ENCODE measurements at regions not wholly inside any gene's neighbourhood (a gene's known extent, or its start where the extent isn't known, plus 50 kb on each side); places are given as distances from the start of the nearest gene placed in this dataset.
"Not testable (repeated sequence)": the region's sequence is repeated elsewhere in the genome, so short reads cannot be mapped to it uniquely, and the experiment has no call there.

DNA sequence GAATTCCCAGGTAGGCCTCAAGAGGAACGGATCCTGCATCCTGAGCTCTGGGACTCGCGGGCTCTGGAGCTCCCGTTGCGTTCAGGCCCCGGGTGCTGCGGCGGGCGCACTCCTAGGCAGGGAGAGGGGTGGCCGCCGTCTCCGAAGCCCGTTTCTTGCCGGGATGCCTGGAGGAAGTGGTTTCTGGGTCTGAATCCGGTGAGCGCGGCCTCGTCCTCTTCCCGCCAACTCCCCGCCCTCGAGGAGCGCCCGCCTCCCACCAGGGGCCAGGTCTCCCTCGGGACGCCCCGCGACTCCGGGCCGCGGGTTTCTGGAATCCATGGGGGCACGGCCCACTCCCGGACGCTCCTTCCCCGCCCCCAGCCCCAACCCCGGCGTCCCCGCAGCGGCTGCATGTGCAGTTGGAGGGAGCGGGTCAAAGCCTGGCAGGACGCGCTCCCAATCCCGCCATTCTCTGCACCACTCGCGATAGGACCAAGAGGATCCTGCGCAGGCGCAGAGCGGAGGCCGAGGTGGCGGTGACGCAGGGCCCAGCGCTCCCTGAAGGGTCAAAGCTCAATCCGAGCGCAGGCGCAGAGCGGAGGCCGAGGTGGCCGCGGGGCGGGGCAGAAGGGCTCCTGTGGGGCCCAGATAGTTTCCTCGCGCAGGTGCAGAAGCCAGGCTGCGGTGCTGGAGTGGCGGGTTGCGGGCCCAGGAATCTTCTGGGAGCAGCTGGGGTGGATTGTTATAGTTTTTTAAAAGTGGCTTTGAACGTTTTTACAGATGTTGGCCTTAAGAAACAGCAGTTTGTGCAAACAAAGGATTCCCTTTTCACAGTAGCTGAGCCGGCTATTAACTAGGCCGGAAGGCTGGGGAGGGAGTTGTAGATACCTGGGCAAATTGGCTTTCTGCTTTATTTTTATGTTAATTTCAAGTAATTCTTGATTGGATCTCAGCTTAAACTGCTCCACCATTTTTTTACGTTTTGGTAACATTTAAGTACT, 796.4 kb downstream of the AACS start:
- no peak for TF ChIP-seq CTCF (conservative IDR thresholded peaks at IDR 0.05; ENCODE audit: low read depth, low read length)
- peak overlapping the region; percentile 11 for H3K4me3 ChIP-seq (ENCODE audit: low read depth, low read length)
- no peak for DNase-seq (ENCODE audit: low read depth)

GRCh38 chr12:125865236-125865635, 800.0 kb downstream of the AACS start:
- not testable (repeated sequence) for DNase-seq (ENCODE audit: low read depth); H3K4me3 ChIP-seq (ENCODE audit: low read depth, low read length)

- no peak for DNase-seq (ENCODE audit: low read depth)
- H3K4me3 ChIP-seq (ENCODE audit: low read depth, low read length), result no peak overlapping the region
- no peak for TF ChIP-seq CTCF (conservative IDR thresholded peaks at IDR 0.05; ENCODE audit: low read depth, low read length)
Observed at GRCh38 chr12:125871811-125872594, 806.8 kb downstream of the AACS start.

- no peak overlapping the region for H3K4me3 ChIP-seq (ENCODE audit: low read depth, low read length)
- no peak for DNase-seq (ENCODE audit: low read depth)
- TF ChIP-seq CTCF (conservative IDR thresholded peaks at IDR 0.05; ENCODE audit: low read depth, low read length), result no peak
Observed at GRCh38 chr12:125873016-125873415, 807.8 kb downstream of the AACS start.

GRCh38 chr12:125878483-125878882, 813.2 kb downstream of the AACS start:
- no peak for DNase-seq (ENCODE audit: low read depth)
- TF ChIP-seq CTCF (conservative IDR thresholded peaks at IDR 0.05; ENCODE audit: low read depth, low read length), result no peak
- H3K4me3 ChIP-seq (ENCODE audit: low read depth, low read length), result no peak overlapping the region

DNA sequence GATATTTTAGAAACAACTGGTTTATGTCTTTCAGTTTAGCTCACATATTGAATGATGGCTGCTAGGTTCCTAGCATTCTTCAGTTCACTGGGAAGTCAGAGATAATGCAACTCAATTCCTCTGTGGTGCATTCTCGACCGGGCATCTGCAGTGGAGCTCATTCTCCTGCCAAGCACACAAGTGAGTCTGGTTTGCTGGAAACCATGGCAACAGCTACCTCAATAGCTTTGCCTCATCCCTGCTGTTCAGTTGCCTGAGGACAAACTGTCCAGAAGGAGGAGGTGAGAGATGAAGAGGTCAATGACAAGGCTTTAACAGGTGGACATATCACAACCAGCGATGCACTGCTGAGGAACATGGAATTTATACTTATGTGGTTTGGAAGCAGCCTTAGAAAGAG, 816.9 kb downstream of the AACS start:
- no peak overlapping the region for H3K4me3 ChIP-seq (ENCODE audit: low read depth, low read length)
- DNase-seq (ENCODE audit: low read depth), result no peak
- no peak for TF ChIP-seq CTCF (conservative IDR thresholded peaks at IDR 0.05; ENCODE audit: low read depth, low read length)

DNA sequence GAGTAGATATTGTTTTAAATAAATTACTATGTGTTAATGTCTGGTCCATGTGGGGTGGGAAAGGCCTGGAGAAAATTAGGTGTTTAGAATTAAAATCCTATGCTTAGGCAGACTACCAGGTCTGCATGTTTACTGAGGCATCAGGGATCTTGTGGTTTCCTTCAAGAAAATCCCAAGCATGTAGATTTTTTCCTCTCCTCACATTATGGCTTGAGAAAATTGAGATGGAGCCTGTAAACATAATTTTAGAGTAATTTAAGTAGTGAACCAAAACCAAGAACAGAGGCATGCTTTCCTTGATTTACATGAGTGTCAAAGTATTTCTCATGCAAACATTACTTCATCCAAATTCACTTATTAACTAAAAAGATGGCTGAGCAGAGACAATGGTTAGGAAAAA, 823.7 kb downstream of the AACS start:
- H3K4me3 ChIP-seq (ENCODE audit: low read depth, low read length), result no peak overlapping the region
- DNase-seq (ENCODE audit: low read depth), result no peak
- no peak for TF ChIP-seq CTCF (conservative IDR thresholded peaks at IDR 0.05; ENCODE audit: low read depth, low read length)
